ENCODE measurements at regions not wholly inside any gene's neighbourhood (a gene's known extent, or its start where the extent isn't known, plus 50 kb on each side); places are given as distances from the start of the nearest gene placed in this dataset.

- TF ChIP-seq IRF5 (IDR thresholded peaks at IDR 0.05; ENCODE audit: borderline replicate concordance) = no peak
These were observed 262.8 kb downstream of the DKK2 start (continued) for GRCh38 chr4:106773076-106773905.

GRCh38 chr4:106767991-106768390 lies 268.1 kb downstream of the DKK2 start:
- ChIA-PET RAD21 (ENCODE audit: unreplicated experiment) (no interaction called here), POLR2A (no interaction called here), CTCF (no interaction called here), SMC1A (ENCODE audit: uncharacterized antibody, unreplicated experiment) (no interaction called here)
- H2AFZ ChIP-seq (ENCODE audit: control insufficient read depth, low read depth, low read length) = no peak overlapping the region
- H4K20me1 ChIP-seq (ENCODE audit: control insufficient read depth, insufficient read depth) = no peaks in the 10 kb centered on the region
- intact Hi-C loops (cut with micrococcal nuclease; ENCODE audit: unreplicated experiment) = no loop called here
- H3K27ac ChIP-seq (ENCODE audit: control insufficient read depth, insufficient read depth) = no peak overlapping the region
- H3K4me3 ChIP-seq = no peak overlapping the region
- in situ Hi-C loops (cut with MboI) = no loop called here
- no peaks in the 10 kb centered on the region for H3K9me3 ChIP-seq (replicated peaks; ENCODE audit: control insufficient read depth, insufficient read depth, low read length)
- DNase-seq (ENCODE audit: low read depth, low spot score) (no peak), FAIRE-seq (no peak), ATAC-seq (no peak)
- H3K9ac ChIP-seq (ENCODE audit: control insufficient read depth, insufficient read depth, low read length) = no peak overlapping the region
- TF ChIP-seq SUZ12 (IDR thresholded peaks at IDR 0.05; ENCODE audit: unreplicated experiment) (no peak), MYC (IDR thresholded peaks at IDR 0.05; ENCODE audit: insufficient read depth, insufficient read length, insufficient replicate concordance, low read length, severe bottlenecking) (no peak), RELB (IDR thresholded peaks at IDR 0.05; ENCODE audit: low read depth) (no peak), SPI1 (IDR thresholded peaks at IDR 0.05; ENCODE audit: borderline replicate concordance, insufficient read depth, low read depth, low read length) (no peak), CHD1 (IDR thresholded peaks at IDR 0.05; ENCODE audit: low read depth, low read length) (no peak), NBN (IDR thresholded peaks at IDR 0.05) (no peak), NR2C2 (IDR thresholded peaks at IDR 0.05; ENCODE audit: borderline replicate concordance, control insufficient read depth, insufficient read length, low read depth) (no peak), IRF5 (IDR thresholded peaks at IDR 0.05; ENCODE audit: borderline replicate concordance) (no peak), SREBF1 (IDR thresholded peaks at IDR 0.05; ENCODE audit: low read length) (no peak), WRNIP1 (IDR thresholded peaks at IDR 0.05; ENCODE audit: borderline replicate concordance, low read depth, low read length) (no peak), CUX1 (IDR thresholded peaks at IDR 0.05; ENCODE audit: insufficient replicate concordance, low read depth, low read length) (no peak)
- no peaks in the 10 kb centered on the region for H3K79me2 ChIP-seq (ENCODE audit: control insufficient read depth, insufficient read depth, low read length)
- H3K27me3 ChIP-seq (replicated peaks in 1 of 2; ENCODE audit: control insufficient read depth in 2 of 2, insufficient read depth in 2 of 2, low read length in 1 of 2) = no peaks in the 10 kb centered on the region
- H3K4me2 ChIP-seq (ENCODE audit: control insufficient read depth, insufficient read depth) = no peak overlapping the region
- no TSS peak for BruUV-seq (replicated peaks)
- H3K36me3 ChIP-seq (ENCODE audit: control insufficient read depth in 2 of 2, insufficient read depth in 2 of 2, low read length in 1 of 2) = no peaks in the 10 kb centered on the region
- 4% methylated on average over 2 of the region's 2 CpGs for WGBS (ENCODE audit: insufficient coverage, insufficient replicate concordance, low lambda C conversion rate, missing lambda C conversion rate)
- H3K4me1 ChIP-seq (ENCODE audit: control insufficient read depth, insufficient read depth, low read length) = no peaks in the 10 kb centered on the region
